GM18858 (cell line): ENCODE measurements at regions not wholly inside any gene's neighbourhood (a gene's known extent, or its start where the extent isn't known, plus 50 kb on each side); places are given as distances from the start of the nearest gene placed in this dataset.

Experiments
- ATAC-seq: cut with Tn5 transposase; IDR thresholded peaks from one replicate; pipeline ENCODE4 v1.9.1; 2021; ENCODE audit not compliant: unreplicated experiment

GRCh38 chr1:208879022-208879421 is 634.8 kb upstream of the PLXNA2 start:
- no peak for ATAC-seq

GRCh38 chr1:208880433-208881100 is 636.4 kb upstream of the PLXNA2 start:
- ATAC-seq: no peak

GRCh38 chr1:208885060-208885459 is 640.9 kb upstream of the PLXNA2 start:
- no peak for ATAC-seq

GRCh38 chr1:208885650-208886049 is 641.5 kb upstream of the PLXNA2 start:
- ATAC-seq: no peak

GRCh38 chr1:208888376-208888775 is 644.2 kb upstream of the PLXNA2 start:
- no peak for ATAC-seq

- ATAC-seq: no peak
Measured at GRCh38 chr1:208892147-208892546, 648.0 kb upstream of the PLXNA2 start.

GRCh38 chr1:208893251-208893650 is 649.1 kb upstream of the PLXNA2 start:
- no peak for ATAC-seq

- ATAC-seq: no peak
Measured at GRCh38 chr1:208895181-208895580, 651.0 kb upstream of the PLXNA2 start.

- ATAC-seq: no peak
Measured at GRCh38 chr1:208895820-208896219, 651.6 kb upstream of the PLXNA2 start.

- ATAC-seq: no peak
Measured at GRCh38 chr1:208896768-208897167, 652.6 kb upstream of the PLXNA2 start.

GRCh38 chr1:208899438-208899837 is 655.3 kb upstream of the PLXNA2 start:
- ATAC-seq: no peak

GRCh38 chr1:208903251-208903905 is 659.2 kb upstream of the PLXNA2 start:
- ATAC-seq: no peak

- no peak for ATAC-seq
Measured at GRCh38 chr1:208907790-208908189, 663.6 kb upstream of the PLXNA2 start.

- no peak for ATAC-seq
Measured at GRCh38 chr1:208909011-208909984, 665.1 kb upstream of the PLXNA2 start.

GRCh38 chr1:208910161-208910560 is 666.0 kb upstream of the PLXNA2 start:
- no peak for ATAC-seq

- no peak for ATAC-seq
Measured at GRCh38 chr1:208917281-208917680, 666.2 kb upstream of the CAMK1G start.

GRCh38 chr1:208917723-208918122 is 665.8 kb upstream of the CAMK1G start:
- no peak for ATAC-seq

- ATAC-seq: no peak
Measured at GRCh38 chr1:208918160-208918559, 665.4 kb upstream of the CAMK1G start.

GRCh38 chr1:208919371-208919770 is 664.1 kb upstream of the CAMK1G start:
- no peak for ATAC-seq

GRCh38 chr1:208921259-208921658 is 662.3 kb upstream of the CAMK1G start:
- ATAC-seq: no peak

- ATAC-seq: no peak
Measured at GRCh38 chr1:208923456-208923855, 660.1 kb upstream of the CAMK1G start.
